ENCODE measurements at regions not wholly inside any gene's neighbourhood (a gene's known extent, or its start where the extent isn't known, plus 50 kb on each side); places are given as distances from the start of the nearest gene placed in this dataset.
A peak's percentile ranks its signal among the peaks of the same experiment; 100 is the strongest.

DNA sequence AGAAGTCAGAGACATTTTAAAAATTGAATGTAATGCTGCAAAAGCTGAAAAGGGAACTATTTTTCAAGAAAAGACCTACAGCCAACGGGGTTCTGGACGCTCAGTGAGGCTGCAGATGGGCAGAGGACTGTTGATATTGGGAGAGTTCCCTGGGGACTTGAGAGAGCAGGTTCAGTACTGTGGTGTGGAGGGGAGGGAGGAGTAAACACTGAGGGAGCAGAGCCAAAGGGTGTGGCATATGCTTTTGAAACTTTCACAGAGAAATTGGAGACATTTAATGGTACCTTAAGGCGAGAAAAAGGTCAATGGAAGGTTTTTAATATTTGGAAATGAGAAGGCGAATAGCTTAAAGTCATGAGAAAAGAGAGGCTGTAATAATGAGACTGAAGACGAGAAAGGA, 62.2 kb upstream of the GPM6A start:
- Mint-ChIP-seq H3K9me3 (peaks cover 0 to 16% (median 10%) of the 10 kb centered on the region in 7 donors), H3K36me3 (no peaks in the 10 kb centered on the region), H3K4me1 (no peaks in the 10 kb centered on the region), H3K4me3 (no peak overlapping the region), H3K27me3 (ENCODE audit: low read depth in 3 of 3) (peaks cover 0 to 2% (median 2%) of the 10 kb centered on the region in 3 donors), H3K27ac (peak overlapping the region in 1 of 7 donors; percentile 3)
- 66% methylated on average over 5 of the region's 5 CpGs for WGBS (ENCODE audit: insufficient coverage)
- Histone ChIP-seq H3K9ac (ENCODE audit: insufficient read depth, low read length, poor library complexity, severe bottlenecking) (no peak overlapping the region), H3K4me3 (replicated peaks in 1 of 3; ENCODE audit: low read depth in 2 of 3, low read length in 3 of 3) (no peak overlapping the region), H3K27ac (ENCODE audit: low read depth in 1 of 2, low read length in 2 of 2) (no peak overlapping the region), H4K20me1 (ENCODE audit: insufficient read depth, low read length) (no peaks in the 10 kb centered on the region), H3K36me3 (replicated peaks in 1 of 2; ENCODE audit: control insufficient read depth in 1 of 2, insufficient read depth in 2 of 2, low read length in 2 of 2) (no peaks in the 10 kb centered on the region), H3K9me3 (replicated peaks in 1 of 2; ENCODE audit: control insufficient read depth in 1 of 2, insufficient read depth in 1 of 2, low read length in 2 of 2) (peaks cover 4 to 8% of the 10 kb centered on the region in 2 donors), H3K27me3 (ENCODE audit: control insufficient read depth in 2 of 2, insufficient read depth in 2 of 2, low read length in 2 of 2) (no peaks in the 10 kb centered on the region), H3K4me2 (replicated peaks; ENCODE audit: extremely low read depth, low read length, poor library complexity, severe bottlenecking) (no peak overlapping the region), H2AFZ (ENCODE audit: insufficient read depth, low read depth, low read length, poor library complexity, severe bottlenecking) (no peak overlapping the region), H3K79me2 (ENCODE audit: insufficient read depth, low read length) (no peaks in the 10 kb centered on the region), H3K4me1 (ENCODE audit: control insufficient read depth in 1 of 2, insufficient read depth in 2 of 2, low read length in 2 of 2) (no peaks in the 10 kb centered on the region)
- DNase-seq: no peak
- intact Hi-C loops (cut with micrococcal nuclease): no loop called here
- TF ChIP-seq, protein P1, sequence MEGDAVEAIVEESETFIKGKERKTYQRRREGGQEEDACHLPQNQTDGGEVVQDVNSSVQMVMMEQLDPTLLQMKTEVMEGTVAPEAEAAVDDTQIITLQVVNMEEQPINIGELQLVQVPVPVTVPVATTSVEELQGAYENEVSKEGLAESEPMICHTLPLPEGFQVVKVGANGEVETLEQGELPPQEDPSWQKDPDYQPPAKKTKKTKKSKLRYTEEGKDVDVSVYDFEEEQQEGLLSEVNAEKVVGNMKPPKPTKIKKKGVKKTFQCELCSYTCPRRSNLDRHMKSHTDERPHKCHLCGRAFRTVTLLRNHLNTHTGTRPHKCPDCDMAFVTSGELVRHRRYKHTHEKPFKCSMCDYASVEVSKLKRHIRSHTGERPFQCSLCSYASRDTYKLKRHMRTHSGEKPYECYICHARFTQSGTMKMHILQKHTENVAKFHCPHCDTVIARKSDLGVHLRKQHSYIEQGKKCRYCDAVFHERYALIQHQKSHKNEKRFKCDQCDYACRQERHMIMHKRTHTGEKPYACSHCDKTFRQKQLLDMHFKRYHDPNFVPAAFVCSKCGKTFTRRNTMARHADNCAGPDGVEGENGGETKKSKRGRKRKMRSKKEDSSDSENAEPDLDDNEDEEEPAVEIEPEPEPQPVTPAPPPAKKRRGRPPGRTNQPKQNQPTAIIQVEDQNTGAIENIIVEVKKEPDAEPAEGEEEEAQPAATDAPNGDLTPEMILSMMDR (IDR thresholded peaks at IDR 0.05): no peak

DNA sequence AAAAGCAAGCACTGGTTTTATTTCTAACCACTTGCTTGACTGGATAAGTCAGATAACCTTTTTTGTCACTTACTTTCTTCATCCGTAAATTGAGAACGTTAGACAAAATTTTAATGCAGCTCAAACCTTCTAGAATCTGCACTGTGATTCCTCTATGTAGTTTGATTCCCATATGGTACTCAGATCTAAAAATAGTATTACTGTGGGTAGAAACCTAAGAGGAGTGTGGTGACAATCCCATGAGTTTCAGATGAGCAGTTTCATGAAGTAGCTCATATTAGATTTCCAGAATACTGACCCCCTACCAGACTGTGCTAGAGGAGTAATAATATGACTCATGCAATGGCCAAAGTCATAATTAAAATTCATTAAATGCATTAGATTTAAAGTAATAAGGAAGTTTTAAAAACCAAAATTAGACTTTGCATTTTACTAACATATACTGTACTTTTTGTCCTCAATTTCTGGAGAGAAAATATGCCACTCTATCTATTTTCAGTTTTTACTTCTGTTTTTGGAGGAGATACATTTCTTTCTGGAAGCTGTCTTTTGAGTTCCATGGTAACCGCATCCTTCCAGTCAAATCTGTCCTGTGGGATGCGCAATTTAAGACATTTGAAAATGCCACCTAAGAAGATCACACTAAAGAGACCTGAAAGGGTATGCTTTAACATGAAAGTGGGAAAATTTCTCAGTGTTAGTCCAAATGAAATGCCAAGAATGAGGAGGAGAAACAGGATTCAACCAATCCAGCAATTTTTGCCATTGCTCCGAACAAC, 64.1 kb upstream of the GPM6A start:
- H3K9me3 ChIP-seq (replicated peaks in 1 of 2; ENCODE audit: control insufficient read depth in 1 of 2, insufficient read depth in 1 of 2, low read length in 2 of 2): peaks cover 6 to 8% of the 10 kb centered on the region in 2 donors
- no CpG with 5 or more reads among the region's 5 CpGs for WGBS (ENCODE audit: insufficient coverage)
- Mint-ChIP-seq H3K36me3 (no peaks in the 10 kb centered on the region), H3K27ac (no peak overlapping the region), H3K4me1 (no peaks in the 10 kb centered on the region), H3K9me3 (peaks cover 0 to 17% (median 8%) of the 10 kb centered on the region in 7 donors), H3K4me3 (no peak overlapping the region), H3K27me3 (ENCODE audit: low read depth in 3 of 3) (peaks cover 0 to 2% (median 2%) of the 10 kb centered on the region in 3 donors)
- no peak overlapping the region for H3K4me3 ChIP-seq (replicated peaks in 1 of 3; ENCODE audit: low read depth in 2 of 3, low read length in 3 of 3)
- no peak overlapping the region for H3K9ac ChIP-seq (ENCODE audit: insufficient read depth, low read length, poor library complexity, severe bottlenecking)
- no peaks in the 10 kb centered on the region for H4K20me1 ChIP-seq (ENCODE audit: insufficient read depth, low read length)
- H3K36me3 ChIP-seq (replicated peaks in 1 of 2; ENCODE audit: control insufficient read depth in 1 of 2, insufficient read depth in 2 of 2, low read length in 2 of 2): no peaks in the 10 kb centered on the region
- no peaks in the 10 kb centered on the region for H3K79me2 ChIP-seq (ENCODE audit: insufficient read depth, low read length)
- no peak overlapping the region for H3K27ac ChIP-seq (ENCODE audit: low read depth in 1 of 2, low read length in 2 of 2)
- TF ChIP-seq, protein P1 (IDR thresholded peaks at IDR 0.05): no peak
- DNase-seq: no peak
- no peak overlapping the region for H3K4me2 ChIP-seq (replicated peaks; ENCODE audit: extremely low read depth, low read length, poor library complexity, severe bottlenecking)
- H3K4me1 ChIP-seq (ENCODE audit: control insufficient read depth in 1 of 2, insufficient read depth in 2 of 2, low read length in 2 of 2): no peaks in the 10 kb centered on the region
- H3K27me3 ChIP-seq (ENCODE audit: control insufficient read depth in 2 of 2, insufficient read depth in 2 of 2, low read length in 2 of 2): no peaks in the 10 kb centered on the region
- H2AFZ ChIP-seq (ENCODE audit: insufficient read depth, low read depth, low read length, poor library complexity, severe bottlenecking): no peak overlapping the region
- intact Hi-C loops (cut with micrococcal nuclease): no loop called here

Measured in CD14-positive monocyte (primary cell).